ENCODE measurements at regions not wholly inside any gene's neighbourhood (a gene's known extent, or its start where the extent isn't known, plus 50 kb on each side); places are given as distances from the start of the nearest gene placed in this dataset.
"Not testable (repeated sequence)": the region's sequence is repeated elsewhere in the genome, so short reads cannot be mapped to it uniquely, and the experiment has no call there.

GRCh38 chr11:38156495-38157146 is 1558.6 kb upstream of the RAG2 start:
- DNase-seq (ENCODE audit: low read depth) = no peak

- DNase-seq (ENCODE audit: low read depth) = no peak
Measured at GRCh38 chr11:38155856-38156255, 1557.8 kb upstream of the RAG2 start.

GRCh38 chr11:38153985-38154384 is 1555.9 kb upstream of the RAG2 start:
- no peak for DNase-seq (ENCODE audit: low read depth)

- DNase-seq (ENCODE audit: low read depth) = no peak
Measured at GRCh38 chr11:38143852-38144251, 1545.8 kb upstream of the RAG2 start.

- DNase-seq (ENCODE audit: low read depth) = no peak
Measured at GRCh38 chr11:38138972-38139371, 1540.9 kb upstream of the RAG2 start.

DNA sequence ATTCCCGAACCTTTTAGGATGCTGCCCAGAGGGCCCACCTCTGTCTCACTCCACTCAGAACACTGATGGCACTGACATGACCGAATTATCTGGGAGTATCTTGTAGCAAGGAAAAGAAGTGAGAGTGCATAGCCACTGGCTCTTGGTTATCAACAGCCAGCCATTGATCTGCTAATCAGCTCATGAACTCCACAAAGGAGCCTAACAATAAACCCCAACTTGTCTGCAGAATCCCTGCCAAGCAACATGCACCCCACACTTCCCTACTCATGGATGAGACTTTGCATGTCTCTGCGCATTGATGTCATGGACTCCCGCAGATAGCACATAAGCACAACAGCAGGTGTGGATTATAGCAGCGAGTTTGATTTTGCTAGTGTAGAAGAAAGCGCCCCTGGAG is 1538.9 kb upstream of the RAG2 start:
- DNase-seq (ENCODE audit: low read depth) = no peak

DNA sequence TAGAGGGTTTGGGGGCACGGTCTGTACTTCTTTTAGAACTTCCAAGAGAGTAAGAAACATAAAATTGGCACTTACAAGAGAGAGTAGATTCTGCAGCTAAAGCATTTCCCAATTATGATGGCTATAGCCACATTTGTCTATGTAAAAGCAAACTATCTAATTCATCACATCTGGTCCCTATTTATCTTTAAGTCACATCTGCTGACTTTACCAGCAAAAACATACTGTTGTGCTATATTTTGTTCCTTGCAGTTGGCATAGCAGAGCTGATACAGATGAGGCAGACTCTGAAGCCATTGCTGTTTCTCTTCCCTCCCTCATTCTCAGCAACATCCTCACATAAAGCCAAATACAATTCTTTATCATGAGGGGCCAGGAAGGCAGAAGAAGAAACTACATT is 1533.5 kb upstream of the RAG2 start:
- no peak for DNase-seq (ENCODE audit: low read depth)

DNA sequence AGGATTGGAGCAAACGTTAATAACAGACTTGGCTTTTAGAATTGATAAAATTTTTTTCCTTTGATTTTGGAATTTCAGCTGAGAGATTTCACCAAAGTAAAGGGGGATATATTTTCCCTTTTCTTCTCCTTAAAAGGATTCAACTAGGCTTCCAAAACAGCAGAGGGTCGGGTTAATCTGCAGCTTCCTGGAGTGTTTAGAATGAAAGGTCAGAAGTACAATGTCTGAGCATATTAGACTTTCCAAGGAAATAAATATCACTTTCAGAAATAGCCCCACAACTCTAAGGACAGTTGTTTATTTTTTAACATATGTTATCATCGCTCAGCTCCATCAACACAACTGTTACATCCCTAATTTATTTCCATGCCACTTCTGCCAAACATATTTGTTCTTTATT is 1532.9 kb upstream of the RAG2 start:
- no peak for DNase-seq (ENCODE audit: low read depth)

DNA sequence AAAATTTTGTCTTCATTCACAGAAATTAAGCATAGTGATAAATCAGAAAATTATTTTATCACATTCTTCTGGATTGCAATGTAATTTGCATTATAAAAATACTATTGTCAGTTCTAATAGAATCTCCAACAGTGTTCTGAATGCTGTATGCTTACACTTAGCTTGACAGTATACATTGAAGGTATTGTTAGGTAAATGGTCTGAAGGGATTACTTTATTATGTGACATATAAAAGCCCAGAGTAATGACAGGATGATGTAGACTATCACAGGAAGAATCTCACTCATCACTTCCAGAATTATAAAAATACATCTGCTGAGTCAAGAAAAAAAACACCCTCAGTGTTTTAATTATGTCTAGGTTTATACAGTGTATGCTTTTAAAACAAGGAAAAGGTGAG is 1532.5 kb upstream of the RAG2 start:
- DNase-seq (ENCODE audit: low read depth) = no peak

GRCh38 chr11:38123673-38124072 is 1525.6 kb upstream of the RAG2 start:
- DNase-seq (ENCODE audit: low read depth) = no peak

DNA sequence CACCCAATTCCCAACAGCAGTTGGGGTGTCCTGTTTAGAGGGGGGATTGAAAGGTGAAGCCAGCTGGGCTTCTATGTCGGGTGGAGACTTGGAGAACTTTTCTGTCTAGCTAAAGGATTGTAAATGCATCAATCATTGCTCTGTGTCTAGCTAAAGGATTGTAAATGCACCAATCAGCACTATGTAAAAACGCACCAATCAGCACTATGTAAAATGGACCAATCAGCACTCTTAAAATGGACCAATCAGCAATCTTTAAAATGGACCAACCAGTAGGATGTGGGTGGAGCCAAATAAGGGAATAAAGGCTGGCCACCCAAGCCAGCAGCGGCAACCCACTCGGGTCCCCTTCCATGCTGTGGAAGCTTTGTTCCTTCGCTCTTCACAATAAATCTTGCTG is 1518.6 kb upstream of the RAG2 start:
- DNase-seq (ENCODE audit: low read depth) = not testable (repeated sequence)

- not testable (repeated sequence) for DNase-seq (ENCODE audit: low read depth)
Measured at GRCh38 chr11:38115381-38115780, 1517.3 kb upstream of the RAG2 start.

GRCh38 chr11:38100836-38101462 is 1502.9 kb upstream of the RAG2 start:
- no peak for DNase-seq (ENCODE audit: low read depth)

- no peak for DNase-seq (ENCODE audit: low read depth)
Measured at GRCh38 chr11:38095268-38095667, 1497.2 kb upstream of the RAG2 start.

DNA sequence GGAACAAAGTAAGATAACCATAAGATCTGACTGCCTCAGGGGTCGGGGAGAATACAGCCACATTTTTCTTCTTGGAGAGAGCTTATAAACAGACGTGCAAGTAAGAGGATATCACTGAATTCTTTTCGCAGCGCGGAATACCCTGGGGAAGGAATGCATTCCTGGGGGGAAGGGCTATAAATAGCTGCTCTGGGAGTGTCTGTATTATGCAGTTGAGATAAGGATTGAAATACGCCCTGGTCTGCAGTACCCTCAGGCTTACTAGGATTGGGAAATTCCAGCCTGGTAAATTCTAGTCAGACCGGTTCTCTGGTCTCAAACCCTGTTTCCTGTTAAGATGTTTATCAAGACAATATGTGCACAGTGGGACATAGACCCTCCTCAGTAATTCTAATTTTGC is 1491.7 kb upstream of the RAG2 start:
- DNase-seq (ENCODE audit: low read depth) = no peak

- DNase-seq (ENCODE audit: low read depth) = no peak
Measured at GRCh38 chr11:38060920-38061319, 1462.9 kb upstream of the RAG2 start.

DNA sequence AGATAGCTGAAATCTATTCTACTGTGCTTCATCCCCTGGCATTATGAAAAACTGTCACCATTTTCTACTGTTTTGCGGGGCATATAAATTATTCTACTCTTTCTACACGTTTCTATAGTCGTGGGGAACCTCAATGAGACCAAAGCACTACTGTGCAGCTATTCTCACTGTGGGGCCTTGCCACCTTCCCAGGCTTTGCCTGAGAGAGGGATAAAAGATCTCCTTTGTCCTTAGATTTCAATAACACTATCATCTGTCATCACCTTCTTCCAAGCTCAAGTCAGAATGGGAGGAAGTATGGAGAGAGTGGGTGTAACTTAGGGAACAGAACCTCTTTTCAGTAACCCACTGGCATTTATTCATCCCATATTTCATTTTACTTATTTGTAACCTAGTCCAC is 1462.1 kb upstream of the RAG2 start:
- no peak for DNase-seq (ENCODE audit: low read depth)

GRCh38 chr11:38046571-38047135 is 1448.6 kb upstream of the RAG2 start:
- DNase-seq (ENCODE audit: low read depth) = no peak

- DNase-seq (ENCODE audit: low read depth) = no peak
Measured at GRCh38 chr11:38043060-38043459, 1445.0 kb upstream of the RAG2 start.

DNA sequence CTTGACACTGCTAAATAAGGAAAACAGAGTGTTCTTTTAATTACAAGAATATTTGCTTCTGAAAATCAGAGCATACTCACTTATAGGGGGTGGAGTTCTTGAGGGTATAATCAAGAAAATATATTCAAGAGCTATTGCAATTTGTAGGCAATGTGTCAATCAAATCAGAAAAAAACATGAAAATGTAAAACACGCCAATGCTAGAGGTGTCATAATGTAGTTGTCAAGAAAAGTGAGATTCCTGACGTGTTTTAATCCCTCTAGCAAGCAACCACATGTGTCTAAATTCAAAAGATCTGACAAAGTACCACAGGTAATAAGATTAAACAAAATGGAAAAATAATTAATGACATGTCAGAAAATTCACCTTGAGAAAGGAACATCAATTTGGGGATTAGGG is 1440.7 kb upstream of the RAG2 start:
- DNase-seq (ENCODE audit: low read depth) = no peak

- DNase-seq (ENCODE audit: low read depth) = no peak
Measured at GRCh38 chr11:38019072-38019775, 1421.2 kb upstream of the RAG2 start.

- DNase-seq (ENCODE audit: low read depth) = no peak
Measured at GRCh38 chr11:38014405-38014804, 1416.4 kb upstream of the RAG2 start.

GRCh38 chr11:38013157-38013556 is 1415.1 kb upstream of the RAG2 start:
- no peak for DNase-seq (ENCODE audit: low read depth)

Measured in T-helper 22 cell (primary cell).